NT2/D1 (cell line): ENCODE measurements at regions not wholly inside any gene's neighbourhood (a gene's known extent, or its start where the extent isn't known, plus 50 kb on each side); places are given as distances from the start of the nearest gene placed in this dataset.

Experiments used
- DNase-seq: peaks from one replicate; pipeline ENCODE4 v3.0.0-alpha.2; 2011; ENCODE audit warnings: low read depth, low spot score
- H3K27me3 ChIP-seq: 2 replicates; pipeline ENCODE4 v1.6.0; 2011; ENCODE audit warnings: mild to moderate bottlenecking; ENCODE audit not compliant: insufficient read length, insufficient read depth
- H3K36me3 ChIP-seq: 2 replicates; pipeline ENCODE4 v1.6.1; 2011; ENCODE audit warnings: mild to moderate bottlenecking, low read length, mixed read lengths; ENCODE audit not compliant: insufficient read depth, insufficient read length
- H3K4me1 ChIP-seq: 2 replicates; pipeline ENCODE4 v1.5.1; 2011; ENCODE audit not compliant: insufficient read depth, insufficient read length
- H3K4me3 ChIP-seq: 2 replicates; pipeline ENCODE4 v1.5.1; 2011; ENCODE audit warnings: low read depth; ENCODE audit not compliant: insufficient read length
- H3K9ac ChIP-seq: 2 replicates; pipeline ENCODE4 v1.6.0; 2011; ENCODE audit warnings: low read depth; ENCODE audit not compliant: insufficient read length
- H3K9me3 ChIP-seq: 2 replicates; pipeline ENCODE4 v1.5.1; 2011; ENCODE audit warnings: mild to moderate bottlenecking, low read length; ENCODE audit not compliant: insufficient read depth
- SUZ12 ChIP-seq: IDR thresholded peaks from 2 replicates; pipeline ENCODE4 v1.6.1; 2011; ENCODE audit not compliant: insufficient read length, insufficient read depth; ENCODE audit errors: extremely low read depth
- YY1 ChIP-seq: IDR thresholded peaks from 2 replicates; pipeline ENCODE4 v1.6.1; 2011; ENCODE audit not compliant: insufficient read length, insufficient read depth
- ZNF274 ChIP-seq: IDR thresholded peaks from 2 replicates; pipeline ENCODE4 v1.6.1; 2011; ENCODE audit warnings: mild to moderate bottlenecking, low read depth, low read length

GRCh38 chr9:16099732-16100536 is 547.1 kb downstream of the CCDC171 start:
- no peaks in the 10 kb centered on the region for H3K27me3 ChIP-seq
- DNase-seq: no peak
- no peak for TF ChIP-seq YY1
- no peak for TF ChIP-seq SUZ12
- TF ChIP-seq ZNF274: no peak
- H3K9ac ChIP-seq: no peak overlapping the region
- H3K36me3 ChIP-seq: no peaks in the 10 kb centered on the region
- H3K4me3 ChIP-seq: no peak overlapping the region
- H3K9me3 ChIP-seq: no peaks in the 10 kb centered on the region
- H3K4me1 ChIP-seq: no peaks in the 10 kb centered on the region

GRCh38 chr9:16100537-16101091 is 547.8 kb downstream of the CCDC171 start:
- H3K4me3 ChIP-seq: no peak overlapping the region
- H3K9ac ChIP-seq: no peak overlapping the region
- H3K27me3 ChIP-seq: no peaks in the 10 kb centered on the region
- H3K9me3 ChIP-seq: no peaks in the 10 kb centered on the region
- H3K4me1 ChIP-seq: no peaks in the 10 kb centered on the region
- TF ChIP-seq SUZ12: no peak
- no peak for TF ChIP-seq YY1
- no peak for TF ChIP-seq ZNF274
- DNase-seq: no peak
- H3K36me3 ChIP-seq: no peaks in the 10 kb centered on the region

- H3K36me3 ChIP-seq: no peaks in the 10 kb centered on the region
- DNase-seq: no peak
- no peaks in the 10 kb centered on the region for H3K9me3 ChIP-seq
- no peak overlapping the region for H3K4me3 ChIP-seq
- no peak overlapping the region for H3K9ac ChIP-seq
- H3K27me3 ChIP-seq: no peaks in the 10 kb centered on the region
- no peaks in the 10 kb centered on the region for H3K4me1 ChIP-seq
- TF ChIP-seq ZNF274 (no peak), SUZ12 (no peak), YY1 (no peak)
Measured at GRCh38 chr9:16102154-16102553, 549.3 kb downstream of the CCDC171 start.

- H3K36me3 ChIP-seq: no peaks in the 10 kb centered on the region
- H3K4me3 ChIP-seq: no peak overlapping the region
- H3K27me3 ChIP-seq: no peaks in the 10 kb centered on the region
- H3K9ac ChIP-seq: peak overlapping the region; percentile 17
- no peaks in the 10 kb centered on the region for H3K4me1 ChIP-seq
- no peaks in the 10 kb centered on the region for H3K9me3 ChIP-seq
- DNase-seq: no peak
- TF ChIP-seq SUZ12 (no peak), ZNF274 (no peak), YY1 (no peak)
Measured at GRCh38 chr9:16103620-16104397, 551.0 kb downstream of the CCDC171 start.

GRCh38 chr9:16105168-16106020 is 552.6 kb downstream of the CCDC171 start:
- no peak for DNase-seq
- Histone ChIP-seq H3K9ac (no peak overlapping the region), H3K4me1 (no peaks in the 10 kb centered on the region), H3K27me3 (no peaks in the 10 kb centered on the region), H3K9me3 (no peaks in the 10 kb centered on the region), H3K36me3 (no peaks in the 10 kb centered on the region), H3K4me3 (no peak overlapping the region)
- TF ChIP-seq YY1 (no peak), SUZ12 (no peak)

- Histone ChIP-seq H3K27me3 (no peaks in the 10 kb centered on the region), H3K9ac (no peak overlapping the region), H3K36me3 (no peaks in the 10 kb centered on the region), H3K9me3 (no peaks in the 10 kb centered on the region), H3K4me1 (no peaks in the 10 kb centered on the region), H3K4me3 (no peak overlapping the region)
- DNase-seq: no peak
- TF ChIP-seq ZNF274: no peak
- TF ChIP-seq SUZ12: no peak
- TF ChIP-seq YY1: no peak
Measured at GRCh38 chr9:16106021-16106571, 553.3 kb downstream of the CCDC171 start.
